HG03066 (cell line): ENCODE measurements at regions not wholly inside any gene's neighbourhood (a gene's known extent, or its start where the extent isn't known, plus 50 kb on each side); places are given as distances from the start of the nearest gene placed in this dataset.
"Not testable (repeated sequence)": the region's sequence is repeated elsewhere in the genome, so short reads cannot be mapped to it uniquely, and the experiment has no call there.

Experiments
- ATAC-seq: cut with Tn5 transposase; IDR thresholded peaks from one replicate; pipeline ENCODE4 v1.9.1; 2021; ENCODE audit warnings: low read depth; ENCODE audit not compliant: unreplicated experiment

GRCh38 chr17:71617767-71618166 is 503.1 kb upstream of the SOX9 start:
- not testable (repeated sequence) for ATAC-seq

GRCh38 chr17:71625330-71625729 is 495.5 kb upstream of the SOX9 start:
- ATAC-seq = no peak

GRCh38 chr17:71628306-71628705 is 492.5 kb upstream of the SOX9 start:
- no peak for ATAC-seq

GRCh38 chr17:71631483-71631882 is 489.3 kb upstream of the SOX9 start:
- ATAC-seq = no peak

GRCh38 chr17:71632328-71632727 is 488.5 kb upstream of the SOX9 start:
- ATAC-seq = no peak

GRCh38 chr17:71633391-71633849 is 487.4 kb upstream of the SOX9 start:
- no peak for ATAC-seq

GRCh38 chr17:71634376-71634775 is 486.4 kb upstream of the SOX9 start:
- no peak for ATAC-seq

GRCh38 chr17:71635187-71635586 is 485.6 kb upstream of the SOX9 start:
- no peak for ATAC-seq

- ATAC-seq = no peak
Observed at GRCh38 chr17:71636644-71637043, 484.2 kb upstream of the SOX9 start.

GRCh38 chr17:71638668-71639067 is 482.2 kb upstream of the SOX9 start:
- no peak for ATAC-seq

- ATAC-seq = no peak
Observed at GRCh38 chr17:71639865-71640264, 481.0 kb upstream of the SOX9 start.

- ATAC-seq = not testable (repeated sequence)
Observed at GRCh38 chr17:71646890-71647289, 473.9 kb upstream of the SOX9 start.

GRCh38 chr17:71648342-71648741 is 472.5 kb upstream of the SOX9 start:
- ATAC-seq = not testable (repeated sequence)

- no peak for ATAC-seq
Observed at GRCh38 chr17:71649941-71650350, 470.9 kb upstream of the SOX9 start.

GRCh38 chr17:71655542-71655941 is 465.3 kb upstream of the SOX9 start:
- no peak for ATAC-seq

GRCh38 chr17:71656964-71657858 is 463.6 kb upstream of the SOX9 start:
- no peak for ATAC-seq

- no peak for ATAC-seq
Observed at GRCh38 chr17:71658996-71659395, 461.8 kb upstream of the SOX9 start.

GRCh38 chr17:71664861-71665260 is 456.0 kb upstream of the SOX9 start:
- no peak for ATAC-seq

- no peak for ATAC-seq
Observed at GRCh38 chr17:71666047-71666446, 454.8 kb upstream of the SOX9 start.

GRCh38 chr17:71667661-71668060 is 453.2 kb upstream of the SOX9 start:
- ATAC-seq = no peak

GRCh38 chr17:71668807-71669206 is 452.0 kb upstream of the SOX9 start:
- ATAC-seq = no peak

- ATAC-seq = no peak
Observed at GRCh38 chr17:71677439-71677838, 443.4 kb upstream of the SOX9 start.
